GM12878 (cell line): ENCODE measurements at regions not wholly inside any gene's neighbourhood (a gene's known extent, or its start where the extent isn't known, plus 50 kb on each side); places are given as distances from the start of the nearest gene placed in this dataset.

Experiments
- ATAC-seq: fragments of 200-7000 bp; cut with Tn5 transposase; 3 replicates; pipeline ENCODE4 v1.9.1; 2020; ENCODE audit warnings: mild to moderate bottlenecking, moderate library complexity
- BruUV-seq: library from RNA; stranded (reverse); fragments of 400-500 nt; replicated peaks from 2 replicates; lab custom pipeline; 2021; lab: Mats Ljungman, UMichigan
- CTCF ChIA-PET: fragments of 300-600 bp; sonication (Branson Sonifier 250); formaldehyde crosslinking; extraction: SDS; loops from one replicate; lab custom pipeline; 2021; ENCODE audit warnings: inconsistent platforms; lab: Yijun Ruan, JAX
- POLR2A ChIA-PET: fragments of 350-600 bp; formaldehyde crosslinking; extraction: SDS; loops from one replicate; lab custom pipeline; 2021; ENCODE audit warnings: inconsistent platforms; lab: Charles Lee
- RAD21 ChIA-PET: fragments of 300-600 bp; sonication (Branson Sonifier 250); formaldehyde crosslinking; loops from one replicate; lab custom pipeline; 2023; ENCODE audit warnings: antibody characterized with exemption; ENCODE audit not compliant: unreplicated experiment; lab: Charles Lee
- SMC1A ChIA-PET: fragments of 300-600 bp; sonication (Branson Sonifier 250); formaldehyde crosslinking; loops from one replicate; lab custom pipeline; 2023; ENCODE audit not compliant: unreplicated experiment, uncharacterized antibody; lab: Charles Lee
- DNase-seq: peaks from one replicate; pipeline ENCODE4 v3.0.0-alpha.2; 2011; ENCODE audit warnings: low read depth, low spot score
- FAIRE-seq: peaks from 3 replicates; lab custom pipeline; 2011; peaks lifted over from hg19 to GRCh38; lab: Jason Lieb, UNC
- H2AFZ ChIP-seq: 2 replicates; pipeline ENCODE4 v1.6.0; 2011; ENCODE audit warnings: low read depth, low read length, control low read depth; ENCODE audit not compliant: control insufficient read depth
- H3K27ac ChIP-seq: 2 replicates; pipeline ENCODE4 v1.5.1; 2011; ENCODE audit warnings: control low read depth; ENCODE audit not compliant: control insufficient read depth, insufficient read depth
- H3K27me3 ChIP-seq, 2 experiments: replicated peaks in 1 of 2; 2 replicates each; pipeline versions ENCODE4 v1.6.0 to v1.6.1; 2011; ENCODE audit warnings: low read length in 1 of 2; ENCODE audit not compliant: control insufficient read depth in 2 of 2, insufficient read depth in 2 of 2
- H3K36me3 ChIP-seq, 2 experiments: 2 replicates each; pipeline ENCODE4 v1.5.1; 2011; ENCODE audit warnings: low read length in 1 of 2; ENCODE audit not compliant: control insufficient read depth in 2 of 2, insufficient read depth in 2 of 2
- H3K4me1 ChIP-seq: 2 replicates; pipeline ENCODE4 v1.6.1; 2011; ENCODE audit warnings: mild to moderate bottlenecking, low read length, moderate library complexity, mixed read lengths; ENCODE audit not compliant: control insufficient read depth, insufficient read depth
- H3K4me2 ChIP-seq: 2 replicates; pipeline ENCODE4 v1.6.0; 2011; ENCODE audit warnings: control low read depth; ENCODE audit not compliant: control insufficient read depth, insufficient read depth
- H3K4me3 ChIP-seq: fragments of 200-600 bp; sonication (generic); 2 replicates; pipeline ENCODE4 v1.5.1; 2016
- H3K79me2 ChIP-seq: 2 replicates; pipeline ENCODE4 v1.6.0; 2011; ENCODE audit warnings: low read length; ENCODE audit not compliant: control insufficient read depth, insufficient read depth
- H3K9ac ChIP-seq: 2 replicates; pipeline ENCODE4 v1.8.0; 2011; ENCODE audit warnings: low read length, control low read depth, mixed read lengths; ENCODE audit not compliant: control insufficient read depth, insufficient read depth
- H3K9me3 ChIP-seq: replicated peaks from 3 replicates; pipeline ENCODE4 v1.5.1; 2011; ENCODE audit warnings: mild to moderate bottlenecking, low read length; ENCODE audit not compliant: control insufficient read depth, insufficient read depth
- H4K20me1 ChIP-seq: 2 replicates; pipeline ENCODE4 v1.6.0; 2011; ENCODE audit not compliant: control insufficient read depth, insufficient read depth
- ATF3 ChIP-seq: IDR thresholded peaks from 2 replicates; pipeline ENCODE4 v1.6.1; 2011; ENCODE audit warnings: low read depth, mild to moderate bottlenecking, low read length, moderate library complexity, borderline replicate concordance; ENCODE audit errors: extremely low read depth
- BMI1 ChIP-seq: fragments of 450-650 bp; IDR thresholded peaks from 2 replicates; pipeline ENCODE4 v1.6.1; 2016; ENCODE audit warnings: mild to moderate bottlenecking, moderate library complexity, borderline replicate concordance
- E2F8 ChIP-seq: fragments of 450-650 bp; IDR thresholded peaks from 2 replicates; pipeline ENCODE4 v1.6.1; 2018; ENCODE audit warnings: mild to moderate bottlenecking, low read depth, moderate library complexity; ENCODE audit not compliant: partially characterized antibody
- FOXM1 ChIP-seq: IDR thresholded peaks from 2 replicates; pipeline ENCODE4 v1.6.1; 2012; ENCODE audit warnings: low read depth, mild to moderate bottlenecking, inconsistent platforms, low read length, moderate library complexity
- SIX5 ChIP-seq: IDR thresholded peaks from 2 replicates; pipeline ENCODE4 v1.6.1; 2011; ENCODE audit warnings: mild to moderate bottlenecking, low read depth, low read length, moderate library complexity; ENCODE audit not compliant: severe bottlenecking
- ZNF24 ChIP-seq: fragments of 450-650 bp; IDR thresholded peaks from 2 replicates; pipeline ENCODE4 v1.6.1; 2017; ENCODE audit warnings: antibody characterized with exemption, mild to moderate bottlenecking
- ZNF622 ChIP-seq: fragments of 450-650 bp; IDR thresholded peaks from 2 replicates; pipeline ENCODE4 v1.6.1; 2017; ENCODE audit warnings: mild to moderate bottlenecking, inconsistent platforms
- WGBS: methylation state at CpG from one replicate; pipeline ENCODE4 v1.1.6; 2016; ENCODE audit warnings: low lambda C conversion rate; ENCODE audit not compliant: insufficient replicate concordance, insufficient coverage; ENCODE audit errors: missing lambda C conversion rate; 5-methylcytosine and 5-hydroxymethylcytosine counted together
- in situ Hi-C: fragments of 300-500 bp; cut with MboI; formaldehyde crosslinking; loops from 9 replicates; pipeline ENCODE4 v1.14.3; 2018; ENCODE audit warnings: mixed read lengths
- intact Hi-C: fragments of 100-400 bp; cut with micrococcal nuclease; formaldehyde crosslinking; loops from one replicate; pipeline ENCODE4 v1.14.2; 2022; ENCODE audit not compliant: unreplicated experiment

- DNase-seq: no peak
- H3K27me3 ChIP-seq: peaks cover 0 to 5% of the 10 kb centered on the region in 2 experiments; a peak in 2 of 4 replicates
- H3K4me1 ChIP-seq: no peaks in the 10 kb centered on the region
- H3K4me3 ChIP-seq: no peak overlapping the region
- RAD21 ChIA-PET: no interaction called here
- BruUV-seq: no TSS peak
- no peaks in the 10 kb centered on the region for H3K36me3 ChIP-seq
- no peaks in the 10 kb centered on the region for H4K20me1 ChIP-seq
- no peak overlapping the region for H2AFZ ChIP-seq
- no peaks in the 10 kb centered on the region for H3K79me2 ChIP-seq
- POLR2A ChIA-PET: no interaction called here
- no peak for ATAC-seq
- no peak overlapping the region for H3K9ac ChIP-seq
- no peak overlapping the region for H3K27ac ChIP-seq
- CTCF ChIA-PET: interaction anchor here (6.1 kb wide), 1 partner anchor 55 kb away, joined by 49 read pairs; no protein-coding TSS in a partner anchor
- H3K9me3 ChIP-seq: no peaks in the 10 kb centered on the region
- no peak overlapping the region for H3K4me2 ChIP-seq
- SMC1A ChIA-PET: no interaction called here
- in situ Hi-C loops: no loop called here
- TF ChIP-seq FOXM1: no peak
- no peak for TF ChIP-seq E2F8
- TF ChIP-seq BMI1: no peak
- TF ChIP-seq ZNF622: no peak
- TF ChIP-seq ATF3: no peak
- TF ChIP-seq SIX5: no peak
- no peak for TF ChIP-seq ZNF24
- intact Hi-C loops: no loop called here
- no peak for FAIRE-seq
- 26% methylated on average over 7 of the region's 7 CpGs for WGBS
Measured at GRCh38 chr10:6973899-6974298, 393.8 kb upstream of the PRKCQ start.
